ENCODE measurements at regions not wholly inside any gene's neighbourhood (a gene's known extent, or its start where the extent isn't known, plus 50 kb on each side); places are given as distances from the start of the nearest gene placed in this dataset.
A peak's percentile ranks its signal among the peaks of the same experiment; 100 is the strongest.
"Not testable (repeated sequence)": the region's sequence is repeated elsewhere in the genome, so short reads cannot be mapped to it uniquely, and the experiment has no call there.

- DNase-seq: no peak
These were observed 190.4 kb downstream of the PAH start for GRCh38 chr12:102726686-102727085.

- DNase-seq: no peak
These were observed 194.9 kb downstream of the PAH start for GRCh38 chr12:102722147-102722546.

GRCh38 chr12:102708108-102708507, 208.9 kb downstream of the PAH start:
- DNase-seq: no peak

GRCh38 chr12:102702447-102703114, 214.5 kb downstream of the PAH start:
- peak in 1 of 2 donors; percentile 4 for DNase-seq

GRCh38 chr12:102696045-102696444, 215.7 kb upstream of the IGF1 start:
- DNase-seq: no peak

- DNase-seq: no peak
These were observed 214.5 kb upstream of the IGF1 start for GRCh38 chr12:102694903-102695302.

GRCh38 chr12:102691773-102692555, 211.6 kb upstream of the IGF1 start:
- no peak for DNase-seq

GRCh38 chr12:102690253-102690652, 209.9 kb upstream of the IGF1 start:
- DNase-seq: no peak

GRCh38 chr12:102689701-102690100, 209.3 kb upstream of the IGF1 start:
- no peak for DNase-seq

GRCh38 chr12:102687523-102687922, 207.2 kb upstream of the IGF1 start:
- no peak for DNase-seq

- DNase-seq: no peak
These were observed 205.5 kb upstream of the IGF1 start for GRCh38 chr12:102685841-102686240.

- DNase-seq: no peak
These were observed 204.8 kb upstream of the IGF1 start for GRCh38 chr12:102685172-102685571.

- no peak for DNase-seq
These were observed 202.3 kb upstream of the IGF1 start for GRCh38 chr12:102682366-102683289.

- DNase-seq: no peak
These were observed 201.4 kb upstream of the IGF1 start for GRCh38 chr12:102681747-102682146.

GRCh38 chr12:102681309-102681708, 200.9 kb upstream of the IGF1 start:
- no peak for DNase-seq

- no peak for DNase-seq
These were observed 199.9 kb upstream of the IGF1 start for GRCh38 chr12:102680304-102680703.

- no peak for DNase-seq
These were observed 196.4 kb upstream of the IGF1 start for GRCh38 chr12:102676812-102677211.

GRCh38 chr12:102675672-102676071, 195.3 kb upstream of the IGF1 start:
- DNase-seq: no peak

GRCh38 chr12:102673606-102674005, 193.2 kb upstream of the IGF1 start:
- DNase-seq: no peak

GRCh38 chr12:102672212-102672611, 191.8 kb upstream of the IGF1 start:
- DNase-seq: not testable (repeated sequence)

- no peak for DNase-seq
These were observed 188.7 kb upstream of the IGF1 start for GRCh38 chr12:102669056-102669455.

- DNase-seq: not testable (repeated sequence)
These were observed 185.8 kb upstream of the IGF1 start for GRCh38 chr12:102666176-102666575.

- no peak for DNase-seq
These were observed 179.0 kb upstream of the IGF1 start for GRCh38 chr12:102659200-102659911.

Data from CD4-positive, alpha-beta T cell treated with Interferon alpha-2 for 1 hour (primary cell).